A549 (cell line): ENCODE measurements at regions not wholly inside any gene's neighbourhood (a gene's known extent, or its start where the extent isn't known, plus 50 kb on each side); places are given as distances from the start of the nearest gene placed in this dataset.

Source experiments
- CHD2 ChIP-seq: fragments of 150-350 bp; IDR thresholded peaks from 2 replicates; pipeline ENCODE4 v1.6.1; 2014; ENCODE audit warnings: low read length; ENCODE audit not compliant: partially characterized antibody
- CTCF ChIP-seq: fragments of >200 bp; sonication (Bioruptor Twin); formaldehyde crosslinking; IDR thresholded peaks from 3 replicates; pipeline ENCODE4 v1.5.1; 2016
- JUN ChIP-seq, 2 experiments: fragments of >200 bp; sonication (Bioruptor Twin); formaldehyde crosslinking; IDR thresholded peaks; 2 replicates in 1 of 2; 3 replicates in 1 of 2; pipeline ENCODE4 v1.6.1; 2016 to 2017
- POLR2A ChIP-seq: IDR thresholded peaks from 2 replicates; pipeline ENCODE4 v1.6.1; 2012; ENCODE audit warnings: mild to moderate bottlenecking, low read length
- RCOR1 ChIP-seq: fragments of 150-350 bp; IDR thresholded peaks from 2 replicates; pipeline ENCODE4 v1.6.1; 2014; ENCODE audit warnings: antibody characterized with exemption, low read length, low read depth
- ZNF302 ChIP-seq: fragments of 250-450 bp; sonication (Bioruptor Pico); IDR thresholded peaks from 2 replicates; pipeline ENCODE4 v1.9.0; 2021; ENCODE audit warnings: inconsistent platforms, mild to moderate bottlenecking, moderate library complexity

DNA sequence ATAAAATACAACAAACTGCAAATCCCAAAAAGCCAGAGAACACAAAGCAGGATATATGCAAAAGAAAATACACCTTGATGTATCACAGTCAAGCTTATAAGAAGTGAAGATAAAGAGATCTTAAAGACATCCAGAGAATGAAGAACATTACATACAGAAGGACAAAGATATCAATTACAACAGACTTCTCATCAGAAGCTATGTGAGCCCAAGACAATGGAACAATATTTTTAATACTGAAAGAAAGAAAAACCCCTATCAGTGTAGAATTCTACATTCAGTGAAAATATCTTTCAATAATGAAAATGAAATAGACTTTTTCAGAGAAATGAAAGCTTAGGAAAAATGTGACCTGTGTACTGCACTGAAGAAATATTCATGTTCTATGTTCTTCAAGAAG, 104.5 kb upstream of the PHACTR3 start:
- no peak for TF ChIP-seq CHD2
- no peak for TF ChIP-seq RCOR1
- no peak for TF ChIP-seq CTCF
- TF ChIP-seq POLR2A = no peak
- no peak for TF ChIP-seq JUN (IDR thresholded peaks at IDR 0.05)
- no peak for TF ChIP-seq ZNF302 (CRISPR knock-in tag)
